Body of pancreas (tissue), 4 donors: ENCODE measurements at regions not wholly inside any gene's neighbourhood (a gene's known extent, or its start where the extent isn't known, plus 50 kb on each side); places are given as distances from the start of the nearest gene placed in this dataset.
A peak's percentile ranks its signal among the peaks of the same experiment; 100 is the strongest.

ENCODE experiments used
- ATAC-seq: fragments of 150-250 bp; one replicate; pipeline ENCODE4 v1.9.1; 2016
- DNase-seq, 4 donors: peaks; one replicate each; pipeline ENCODE4 v3.0.0-alpha.2; 2019
- H3K27ac ChIP-seq, 4 donors: fragments of 200-600 bp; sonication (generic); 1 replicate in 3 of 4; 2 replicates in 1 of 4; pipeline versions ENCODE4 v1.5.1 to v1.6.1; 2016 to 2019; ENCODE audit warnings: mild to moderate bottlenecking in 1 of 4, mixed read lengths in 1 of 4, moderate library complexity in 1 of 4
- H3K27me3 ChIP-seq, 2 donors: fragments of 200-600 bp; sonication (generic); one replicate each; pipeline ENCODE4 v1.6.0; 2016; ENCODE audit warnings: mild to moderate bottlenecking in 1 of 2
- H3K36me3 ChIP-seq, 2 donors: fragments of 200-600 bp; sonication (generic); replicated peaks in 1 of 2; 2 replicates each; pipeline ENCODE4 v1.5.1; 2016; ENCODE audit warnings: low read depth in 2 of 2; ENCODE audit not compliant: insufficient read depth in 1 of 2
- H3K4me1 ChIP-seq: fragments of 200-600 bp; sonication (generic); one replicate; pipeline ENCODE4 v1.6.0; 2016
- H3K4me3 ChIP-seq, 2 donors: fragments of 200-600 bp; sonication (generic); 1 replicate in 1 of 2; 2 replicates in 1 of 2; pipeline ENCODE4 v1.5.1; 2016 to 2019
- H3K9me3 ChIP-seq, 3 donors: fragments of 200-600 bp; sonication (generic); 1 replicate in 2 of 3; 2 replicates in 1 of 3; pipeline ENCODE4 v1.5.1; 2016
- CTCF ChIP-seq, 7 experiments: fragments of 450-650 bp in 4 of 7; fragments of 200-600 bp in 3 of 7; sonication (generic) in 3 of 7; IDR thresholded peaks; one replicate each; pipeline ENCODE4 v1.5.1; 2016 to 2019; ENCODE audit warnings: antibody characterized with exemption in 7 of 7
- POLR2A ChIP-seq, 3 donors: fragments of 450-650 bp; IDR thresholded peaks; one replicate each; pipeline ENCODE4 v1.6.1; 2016; ENCODE audit warnings: antibody characterized with exemption in 3 of 3, mild to moderate bottlenecking in 2 of 3
- WGBS, 2 donors: methylation state at CpG; one replicate each; pipeline ENCODE4 v1.1.5; 2017; 5-methylcytosine and 5-hydroxymethylcytosine counted together
- intact Hi-C: fragments of 100-400 bp; cut with DNase I; formaldehyde crosslinking; loops from one replicate; pipeline ENCODE4 v1.15.1; 2023

GRCh38 chr10:28243923-28244322, 58.9 kb downstream of the MPP7 start:
- TF ChIP-seq CTCF (IDR thresholded peaks at IDR 0.05) (no peak), POLR2A (IDR thresholded peaks at IDR 0.05) (no peak)
- Histone ChIP-seq H3K4me1 (peaks cover 8% of the 10 kb centered on the region), H3K9me3 (no peaks in the 10 kb centered on the region), H3K4me3 (no peak overlapping the region), H3K27me3 (no peaks in the 10 kb centered on the region), H3K27ac (no peak overlapping the region), H3K36me3 (no peaks in the 10 kb centered on the region)
- intact Hi-C loops: no loop called here
- ATAC-seq: no peak
- 79 to 81% methylated on average over 1 of the region's 1 CpG for WGBS, 2 donors
- no peak for DNase-seq

GRCh38 chr10:28242555-28243204, 60.2 kb downstream of the MPP7 start:
- ATAC-seq: no peak
- intact Hi-C loops: no loop called here
- H3K36me3 ChIP-seq: no peaks in the 10 kb centered on the region
- H3K27me3 ChIP-seq: no peaks in the 10 kb centered on the region
- H3K4me1 ChIP-seq: peaks cover 8% of the 10 kb centered on the region
- no peak for DNase-seq
- WGBS, 2 donors: 31 to 34% methylated on average over 1 of the region's 1 CpG
- no peak overlapping the region for H3K4me3 ChIP-seq
- no peaks in the 10 kb centered on the region for H3K9me3 ChIP-seq
- no peak overlapping the region for H3K27ac ChIP-seq
- TF ChIP-seq CTCF (IDR thresholded peaks at IDR 0.05) (no peak), POLR2A (IDR thresholded peaks at IDR 0.05) (no peak)

DNA sequence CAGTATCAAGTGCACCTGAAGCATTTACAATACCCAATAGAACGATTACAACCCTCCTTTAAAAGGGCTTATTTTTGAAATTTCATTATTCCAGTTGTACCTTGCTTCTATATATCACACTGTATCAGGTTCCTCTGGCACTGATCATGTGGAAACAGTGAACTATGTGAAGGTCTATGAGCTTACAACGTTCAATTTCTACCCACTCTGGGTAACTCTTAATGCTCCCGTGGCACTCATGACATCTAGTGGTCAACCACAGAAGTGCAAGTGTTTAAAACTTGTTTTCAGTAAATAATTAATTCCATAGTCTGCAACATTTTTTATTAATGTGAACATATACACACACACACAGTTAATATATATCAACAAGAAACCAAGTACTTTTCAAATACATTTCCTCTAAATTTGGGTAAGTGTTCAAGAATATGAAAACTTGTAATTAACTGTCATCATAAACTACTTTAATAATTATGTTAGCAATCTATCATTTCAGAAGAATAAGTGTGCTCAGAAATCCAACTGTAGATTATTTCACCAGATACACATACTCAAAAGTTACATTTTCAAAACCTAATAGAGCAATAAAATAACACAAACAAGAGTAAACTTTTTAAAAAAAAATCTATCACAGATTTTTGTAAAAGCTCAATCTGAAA, 61.0 kb downstream of the MPP7 start:
- peak; percentile 75 for ATAC-seq
- TF ChIP-seq POLR2A (IDR thresholded peaks at IDR 0.05): no peak
- TF ChIP-seq CTCF (IDR thresholded peaks at IDR 0.05): peak; percentile 86 to 94 (median 91)
- Histone ChIP-seq H3K9me3 (no peaks in the 10 kb centered on the region), H3K4me1 (peaks cover 8% of the 10 kb centered on the region), H3K27me3 (no peaks in the 10 kb centered on the region), H3K4me3 (no peak overlapping the region), H3K27ac (no peak overlapping the region), H3K36me3 (no peaks in the 10 kb centered on the region)
- DNase-seq: peak in 3 of 4 donors; percentile 27 to 52 (median 29)
- intact Hi-C loops: no loop called here
- WGBS, 2 donors: 3 to 6% methylated on average over 3 of the region's 3 CpGs

DNA sequence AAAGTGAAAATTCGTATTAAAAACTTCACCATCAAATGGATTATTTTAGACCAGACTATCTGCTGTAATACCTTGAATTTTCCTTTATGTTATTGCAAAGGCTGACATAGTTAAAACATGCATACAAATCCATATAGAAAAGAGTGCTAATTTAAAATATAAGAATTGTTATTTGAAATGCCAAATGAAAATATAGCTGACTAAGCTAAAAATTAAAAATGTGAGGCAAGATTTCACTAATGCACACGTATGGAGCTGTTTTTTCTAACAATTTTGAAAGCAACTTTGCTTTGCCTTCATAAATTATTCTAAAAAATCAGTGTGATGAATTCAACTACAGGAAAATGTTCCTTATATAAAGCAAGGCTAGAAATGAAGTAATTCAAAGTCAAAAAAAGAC, 62.5 kb downstream of the MPP7 start:
- TF ChIP-seq CTCF (IDR thresholded peaks at IDR 0.05): no peak
- TF ChIP-seq POLR2A (IDR thresholded peaks at IDR 0.05): no peak
- no peaks in the 10 kb centered on the region for H3K36me3 ChIP-seq
- ATAC-seq: no peak
- peaks cover 8% of the 10 kb centered on the region for H3K4me1 ChIP-seq
- no peak for DNase-seq
- H3K4me3 ChIP-seq: no peak overlapping the region
- H3K27ac ChIP-seq: no peak overlapping the region
- no peaks in the 10 kb centered on the region for H3K9me3 ChIP-seq
- 80 to 81% methylated on average over 2 of the region's 2 CpGs for WGBS, 2 donors
- no peaks in the 10 kb centered on the region for H3K27me3 ChIP-seq
- intact Hi-C loops: no loop called here

DNA sequence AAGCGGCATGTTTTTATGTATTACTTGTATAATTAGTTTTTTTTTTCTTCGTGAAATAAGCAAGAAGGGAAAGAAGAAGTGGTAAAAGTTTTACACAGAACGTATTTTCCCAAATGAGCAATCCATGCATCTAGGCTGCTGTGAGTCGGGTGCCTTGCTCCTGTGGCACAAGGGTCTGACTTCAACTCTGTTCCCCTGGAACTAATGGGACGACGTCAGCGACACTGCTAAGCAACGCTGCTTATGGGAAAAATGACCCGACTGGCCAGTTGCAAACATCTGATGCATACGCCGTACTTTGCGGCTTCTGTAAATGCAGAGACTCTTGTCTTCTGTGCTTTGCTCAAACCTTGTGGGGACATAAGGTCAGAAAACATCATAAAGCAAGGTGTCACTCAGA, 66.3 kb downstream of the MPP7 start:
- H3K9me3 ChIP-seq: no peaks in the 10 kb centered on the region

More for the DNA sequence above, 66.3 kb downstream of the MPP7 start:
- TF ChIP-seq POLR2A (IDR thresholded peaks at IDR 0.05) (no peak), CTCF (IDR thresholded peaks at IDR 0.05) (no peak)
- ATAC-seq (no peak), DNase-seq (no peak)
- Histone ChIP-seq H3K4me1 (peaks cover 5% of the 10 kb centered on the region), H3K27ac (no peak overlapping the region), H3K36me3 (no peaks in the 10 kb centered on the region), H3K4me3 (no peak overlapping the region), H3K27me3 (no peaks in the 10 kb centered on the region)
- WGBS, 2 donors: 81 to 91% methylated on average over 12 of the region's 12 CpGs
- intact Hi-C loops: no loop called here
